Neural progenitor cell (in vitro differentiated cells): ENCODE measurements at regions not wholly inside any gene's neighbourhood (a gene's known extent, or its start where the extent isn't known, plus 50 kb on each side); places are given as distances from the start of the nearest gene placed in this dataset.
"Not testable (repeated sequence)": the region's sequence is repeated elsewhere in the genome, so short reads cannot be mapped to it uniquely, and the experiment has no call there.

ENCODE experiments used
- DNase-seq: peaks from one replicate; pipeline ENCODE4 v3.0.0-alpha.2; 2016; ENCODE audit warnings: low spot score
- H2AFZ ChIP-seq: fragments of 200-600 bp; sonication (generic); replicated peaks from 2 replicates; pipeline ENCODE4 v1.6.1; 2016; ENCODE audit warnings: antibody characterized with exemption
- H3F3A ChIP-seq: fragments of 200-600 bp; sonication (generic); 2 replicates; pipeline ENCODE4 v1.6.1; 2016; ENCODE audit warnings: antibody characterized with exemption, low read depth
- H3K27ac ChIP-seq: fragments of 200-600 bp; sonication (generic); 2 replicates; pipeline ENCODE4 v1.5.1; 2016; ENCODE audit warnings: mild to moderate bottlenecking
- H3K27me3 ChIP-seq: fragments of 200-600 bp; sonication (generic); 2 replicates; pipeline ENCODE4 v1.6.1; 2016; ENCODE audit warnings: mild to moderate bottlenecking, moderate library complexity
- H3K36me3 ChIP-seq: fragments of 200-600 bp; sonication (generic); 2 replicates; pipeline ENCODE4 v1.5.1; 2016
- H3K4me1 ChIP-seq: fragments of 200-600 bp; sonication (generic); 2 replicates; pipeline ENCODE4 v1.6.1; 2016; ENCODE audit warnings: mixed run types
- H3K4me2 ChIP-seq: fragments of 200-600 bp; sonication (generic); 2 replicates; pipeline ENCODE4 v1.6.1; 2016
- H3K4me3 ChIP-seq: fragments of 200-600 bp; sonication (generic); 2 replicates; pipeline ENCODE4 v1.5.1; 2016
- H3K79me2 ChIP-seq: fragments of 200-600 bp; sonication (generic); 2 replicates; pipeline ENCODE4 v1.6.1; 2016; ENCODE audit warnings: low read depth
- H3K9ac ChIP-seq: fragments of 200-600 bp; sonication (generic); 2 replicates; pipeline ENCODE4 v1.6.1; 2016
- H3K9me3 ChIP-seq: fragments of 200-600 bp; sonication (generic); 2 replicates; pipeline ENCODE4 v1.5.1; 2016; ENCODE audit warnings: low read depth
- H4K20me1 ChIP-seq: fragments of 200-600 bp; sonication (generic); 2 replicates; pipeline ENCODE4 v1.6.1; 2016; ENCODE audit warnings: low read depth
- H3K27ac Mint-ChIP-seq: 3 replicates; pipeline ENCODE4 v1.8.0; 2021; ENCODE audit warnings: mixed read lengths
- H3K27me3 Mint-ChIP-seq: 2 replicates; pipeline ENCODE4 v1.8.0; 2022; ENCODE audit warnings: low read depth, mild to moderate bottlenecking, inconsistent platforms, moderate library complexity, mixed read lengths; ENCODE audit not compliant: insufficient read depth
- H3K36me3 Mint-ChIP-seq: 3 replicates; pipeline ENCODE4 v1.8.0; 2021; ENCODE audit warnings: mixed read lengths
- H3K4me1 Mint-ChIP-seq: 3 replicates; pipeline ENCODE4 v1.8.0; 2021; ENCODE audit warnings: mixed read lengths
- H3K4me3 Mint-ChIP-seq: 3 replicates; pipeline ENCODE4 v1.8.0; 2021; ENCODE audit warnings: mild to moderate bottlenecking, moderate library complexity, mixed read lengths
- H3K9me3 Mint-ChIP-seq: 3 replicates; pipeline ENCODE4 v1.8.0; 2020; ENCODE audit warnings: mixed read lengths
- EZH2 ChIP-seq: fragments of 200-600 bp; sonication (generic); IDR thresholded peaks from 2 replicates; pipeline ENCODE4 v1.6.1; 2017; ENCODE audit warnings: antibody characterized with exemption, mild to moderate bottlenecking, moderate library complexity
- EZH2phosphoT487 ChIP-seq: fragments of 200-600 bp; sonication (generic); IDR thresholded peaks from 2 replicates; pipeline ENCODE4 v1.6.1; 2017; ENCODE audit warnings: antibody characterized with exemption
- TF ChIP-seq, protein P1 (sequence below): fragments of 200-600 bp; sonication (generic); IDR thresholded peaks from 2 replicates; pipeline ENCODE4 v1.5.1; 2017; ENCODE audit warnings: antibody characterized with exemption, mild to moderate bottlenecking

DNA sequence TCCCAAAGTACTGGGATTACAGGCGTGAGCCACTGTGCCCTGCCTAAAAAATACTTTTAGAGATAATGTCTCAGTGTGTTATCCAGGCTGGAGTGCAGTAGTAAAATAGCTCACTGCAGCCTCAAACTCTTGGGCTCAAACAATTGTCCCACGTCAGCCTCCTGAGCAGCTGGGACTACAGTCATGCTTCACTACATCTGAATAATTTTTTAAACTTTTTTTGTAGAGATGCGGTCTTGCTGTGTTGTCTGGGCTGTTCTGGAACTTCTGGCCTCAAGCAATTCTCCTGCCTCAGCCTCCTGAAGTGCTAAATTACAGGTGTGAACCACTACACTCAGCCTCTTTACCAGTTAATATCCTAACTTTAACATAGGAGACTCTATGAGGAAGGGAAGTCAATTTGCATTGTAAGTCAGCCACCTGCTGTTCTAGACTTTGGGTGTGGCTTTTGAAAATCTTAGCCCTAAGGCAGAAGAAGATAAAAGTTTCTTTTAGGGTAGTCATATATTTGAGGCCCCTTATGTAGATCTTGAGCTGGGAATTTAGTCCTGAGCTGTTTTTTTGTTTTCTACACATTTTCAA is 78.2 kb upstream of the RASGRP1 start:
- peaks cover 8% of the 10 kb centered on the region for H3K4me1 Mint-ChIP-seq
- Histone ChIP-seq H3K4me1 (no peaks in the 10 kb centered on the region), H3K27me3 (no peaks in the 10 kb centered on the region), H4K20me1 (no peaks in the 10 kb centered on the region), H3K4me3 (no peak overlapping the region), H2AFZ (no peak overlapping the region), H3K9me3 (no peaks in the 10 kb centered on the region), H3K79me2 (no peaks in the 10 kb centered on the region), H3K36me3 (no peaks in the 10 kb centered on the region), H3K27ac (no peak overlapping the region), H3F3A (no peaks in the 10 kb centered on the region), H3K4me2 (no peak overlapping the region), H3K9ac (no peak overlapping the region)
- H3K27ac Mint-ChIP-seq: no peak overlapping the region
- no peak for DNase-seq
- TF ChIP-seq EZH2: no peak
- TF ChIP-seq, protein P1, sequence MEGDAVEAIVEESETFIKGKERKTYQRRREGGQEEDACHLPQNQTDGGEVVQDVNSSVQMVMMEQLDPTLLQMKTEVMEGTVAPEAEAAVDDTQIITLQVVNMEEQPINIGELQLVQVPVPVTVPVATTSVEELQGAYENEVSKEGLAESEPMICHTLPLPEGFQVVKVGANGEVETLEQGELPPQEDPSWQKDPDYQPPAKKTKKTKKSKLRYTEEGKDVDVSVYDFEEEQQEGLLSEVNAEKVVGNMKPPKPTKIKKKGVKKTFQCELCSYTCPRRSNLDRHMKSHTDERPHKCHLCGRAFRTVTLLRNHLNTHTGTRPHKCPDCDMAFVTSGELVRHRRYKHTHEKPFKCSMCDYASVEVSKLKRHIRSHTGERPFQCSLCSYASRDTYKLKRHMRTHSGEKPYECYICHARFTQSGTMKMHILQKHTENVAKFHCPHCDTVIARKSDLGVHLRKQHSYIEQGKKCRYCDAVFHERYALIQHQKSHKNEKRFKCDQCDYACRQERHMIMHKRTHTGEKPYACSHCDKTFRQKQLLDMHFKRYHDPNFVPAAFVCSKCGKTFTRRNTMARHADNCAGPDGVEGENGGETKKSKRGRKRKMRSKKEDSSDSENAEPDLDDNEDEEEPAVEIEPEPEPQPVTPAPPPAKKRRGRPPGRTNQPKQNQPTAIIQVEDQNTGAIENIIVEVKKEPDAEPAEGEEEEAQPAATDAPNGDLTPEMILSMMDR: no peak
- no peak for TF ChIP-seq EZH2phosphoT487
- H3K4me3 Mint-ChIP-seq: no peak overlapping the region
- H3K27me3 Mint-ChIP-seq: peaks cover 2% of the 10 kb centered on the region
- H3K36me3 Mint-ChIP-seq: no peaks in the 10 kb centered on the region
- peaks cover 7% of the 10 kb centered on the region for H3K9me3 Mint-ChIP-seq

DNA sequence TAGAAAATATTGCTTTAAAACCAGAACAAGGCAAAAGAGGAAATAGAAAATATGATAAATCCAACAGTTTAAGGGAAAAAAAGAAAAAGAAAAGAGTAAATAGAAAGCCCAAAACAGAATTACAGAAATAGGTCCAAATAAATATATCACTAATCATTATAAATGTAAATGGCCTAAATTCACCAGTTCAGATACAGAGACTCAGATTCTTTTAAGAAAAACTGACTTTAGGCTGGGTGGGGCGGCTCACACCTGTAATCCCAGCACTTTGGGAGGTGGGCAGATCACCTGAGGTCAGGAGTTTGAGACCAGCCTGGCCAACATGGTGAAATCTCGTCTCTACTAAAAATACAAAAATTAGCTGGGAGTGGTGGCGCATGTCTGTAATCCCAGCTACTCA is 79.7 kb upstream of the RASGRP1 start:
- not testable (repeated sequence) for H3K9me3 Mint-ChIP-seq, H3K79me2 ChIP-seq, H3K27ac ChIP-seq, H3K27ac Mint-ChIP-seq, H3K4me3 Mint-ChIP-seq, H3K4me1 Mint-ChIP-seq, H3F3A ChIP-seq, DNase-seq, H3K4me1 ChIP-seq, H3K4me3 ChIP-seq, H3K27me3 ChIP-seq, H3K9me3 ChIP-seq, H4K20me1 ChIP-seq, H2AFZ ChIP-seq, H3K36me3 ChIP-seq, H3K27me3 Mint-ChIP-seq, H3K36me3 Mint-ChIP-seq, H3K9ac ChIP-seq, H3K4me2 ChIP-seq

DNA sequence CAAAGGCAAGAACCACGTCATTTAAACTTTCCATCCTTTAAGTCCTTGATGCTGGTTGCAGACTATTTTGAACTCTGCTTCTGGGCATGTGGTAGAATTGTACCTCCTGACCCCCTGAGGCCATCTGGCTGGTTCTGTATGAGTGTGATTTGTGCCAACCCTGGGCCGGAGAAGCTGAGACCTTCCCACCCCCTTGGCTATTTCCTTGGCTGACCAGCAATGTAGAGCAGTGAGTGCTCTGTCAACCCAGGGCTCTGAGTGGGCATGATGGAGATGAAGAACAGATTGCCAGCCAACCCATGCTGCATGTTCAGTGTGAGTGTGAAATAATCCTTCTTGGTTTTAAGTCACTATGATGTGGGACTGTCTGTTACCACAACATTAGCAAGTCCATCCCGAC is 82.1 kb upstream of the RASGRP1 start:
- Mint-ChIP-seq H3K27me3 (peaks cover 3% of the 10 kb centered on the region), H3K4me3 (no peak overlapping the region)

DNA sequence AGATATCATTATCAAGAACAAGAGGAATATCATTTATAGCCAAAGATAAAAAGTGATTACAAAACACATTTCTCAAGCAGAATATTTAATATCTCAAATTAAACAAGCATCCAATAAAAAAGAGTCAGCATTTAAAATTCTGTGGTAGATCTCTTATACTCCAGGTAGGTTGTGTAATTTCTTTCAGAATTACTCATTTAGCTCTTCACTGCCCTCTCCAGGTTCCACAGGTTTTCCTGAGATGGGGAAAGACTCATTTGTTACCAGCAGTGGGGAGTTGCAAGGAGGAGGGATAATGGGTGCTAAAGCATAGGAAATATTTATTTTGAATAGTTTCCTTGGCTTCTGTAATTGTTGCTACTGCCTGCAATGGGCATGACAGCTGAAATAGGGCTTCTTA is 83.1 kb upstream of the RASGRP1 start:
- Histone ChIP-seq H2AFZ (no peak overlapping the region), H3K9me3 (no peaks in the 10 kb centered on the region), H3K36me3 (no peaks in the 10 kb centered on the region), H3K4me1 (no peaks in the 10 kb centered on the region), H3K4me2 (no peak overlapping the region), H3K27me3 (no peaks in the 10 kb centered on the region), H3K27ac (no peak overlapping the region), H3K4me3 (no peak overlapping the region), H4K20me1 (no peaks in the 10 kb centered on the region), H3K79me2 (no peaks in the 10 kb centered on the region), H3F3A (no peaks in the 10 kb centered on the region), H3K9ac (no peak overlapping the region)
- no peak overlapping the region for H3K27ac Mint-ChIP-seq
- no peak overlapping the region for H3K4me3 Mint-ChIP-seq
- H3K4me1 Mint-ChIP-seq: peaks cover 22% of the 10 kb centered on the region
- peaks cover 7% of the 10 kb centered on the region for H3K9me3 Mint-ChIP-seq
- no peaks in the 10 kb centered on the region for H3K36me3 Mint-ChIP-seq
- DNase-seq: peak; percentile 14
- peaks cover 3% of the 10 kb centered on the region for H3K27me3 Mint-ChIP-seq
- TF ChIP-seq, protein P1: peak; percentile 45
- no peak for TF ChIP-seq EZH2

More for the DNA sequence above, 82.1 kb upstream of the RASGRP1 start:
- H2AFZ ChIP-seq: no peak overlapping the region
- no peaks in the 10 kb centered on the region for H3K79me2 ChIP-seq
- H3K27ac Mint-ChIP-seq: no peak overlapping the region
- no peaks in the 10 kb centered on the region for H3F3A ChIP-seq
- no peaks in the 10 kb centered on the region for H4K20me1 ChIP-seq
- H3K27ac ChIP-seq: no peak overlapping the region
- peaks cover 19% of the 10 kb centered on the region for H3K4me1 Mint-ChIP-seq
- H3K36me3 Mint-ChIP-seq: no peaks in the 10 kb centered on the region
- H3K36me3 ChIP-seq: no peaks in the 10 kb centered on the region
- no peak for DNase-seq
- no peak overlapping the region for H3K4me3 ChIP-seq
- TF ChIP-seq EZH2phosphoT487: no peak
- no peak for TF ChIP-seq EZH2
- TF ChIP-seq, protein P1: no peak
- H3K9me3 Mint-ChIP-seq: peaks cover 7% of the 10 kb centered on the region
- H3K27me3 ChIP-seq: no peaks in the 10 kb centered on the region
- H3K9ac ChIP-seq: no peak overlapping the region
- no peak overlapping the region for H3K4me2 ChIP-seq
- H3K9me3 ChIP-seq: no peaks in the 10 kb centered on the region
- no peaks in the 10 kb centered on the region for H3K4me1 ChIP-seq
